Heart left ventricle (tissue), 16 donors: ENCODE measurements at regions not wholly inside any gene's neighbourhood (a gene's known extent, or its start where the extent isn't known, plus 50 kb on each side); places are given as distances from the start of the nearest gene placed in this dataset.

Experiments used
- ATAC-seq, 4 donors: fragments of 200-7000 bp; cut with Tn5 transposase; one replicate each; pipeline ENCODE4 v1.9.1; 2020 to 2022; ENCODE audit warnings: moderate library complexity in 4 of 4, mild to moderate bottlenecking in 3 of 4, moderate number of reproducible peaks in 1 of 4
- DNase-seq, 5 donors: peaks; one replicate each; pipeline ENCODE4 v3.0.0-alpha.2; 2020
- H3K27ac ChIP-seq, 12 donors: fragments of 200-600 bp; sonication (generic) in 4 of 12; one replicate each; pipeline versions ENCODE4 v1.5.0 to v1.8.0; 2016 to 2022; ENCODE audit warnings: mild to moderate bottlenecking in 2 of 12
- H3K27me3 ChIP-seq, 9 donors: fragments of 200-600 bp; sonication (generic) in 2 of 9; one replicate each; pipeline versions ENCODE4 v1.5.1 to v1.8.0; 2016 to 2022; ENCODE audit warnings: mild to moderate bottlenecking in 3 of 9
- H3K36me3 ChIP-seq, 9 donors: fragments of 200-600 bp; sonication (generic) in 2 of 9; one replicate each; pipeline versions ENCODE4 v1.5.0 to v1.8.0; 2018 to 2022; ENCODE audit warnings: mild to moderate bottlenecking in 2 of 9
- H3K4me1 ChIP-seq, 12 donors: fragments of 200-600 bp; sonication (generic) in 4 of 12; one replicate each; pipeline versions ENCODE4 v1.5.0 to v1.8.0; 2016 to 2022; ENCODE audit warnings: mild to moderate bottlenecking in 3 of 12
- H3K4me3 ChIP-seq, 12 donors: fragments of 200-600 bp; sonication (generic) in 4 of 12; one replicate each; pipeline versions ENCODE4 v1.5.0 to v1.8.0; 2017 to 2022; ENCODE audit warnings: mild to moderate bottlenecking in 9 of 12, moderate library complexity in 4 of 12
- H3K9me3 ChIP-seq, 12 donors: fragments of 200-600 bp; sonication (generic) in 4 of 12; one replicate each; pipeline versions ENCODE4 v1.5.0 to v1.8.0; 2016 to 2022; ENCODE audit warnings: mild to moderate bottlenecking in 1 of 12
- POLR2A ChIP-seq, 2 donors: fragments of 450-650 bp; IDR thresholded peaks; one replicate each; pipeline ENCODE4 v1.6.1; 2017; ENCODE audit warnings: antibody characterized with exemption in 2 of 2, mild to moderate bottlenecking in 2 of 2, moderate library complexity in 2 of 2
- WGBS, 4 donors: extraction: QIAGEN DNeasy Blood & Tissue Kit in 2 of 4; methylation state at CpG; one replicate each; pipeline versions ENCODE4 v1.1.5 to v1.1.7; 2013 to 2018; 5-methylcytosine and 5-hydroxymethylcytosine counted together
- intact Hi-C, 10 donors: fragments of 100-400 bp; cut with DNase I; formaldehyde crosslinking; loops; one replicate each; pipeline versions ENCODE4 v1.11.1 to v1.14.2; 2022
- TF ChIP-seq, protein P1 (sequence below), 12 donors: fragments of 200-600 bp; sonication (generic) in 4 of 12; IDR thresholded peaks; one replicate each; pipeline versions ENCODE4 v1.5.0 to v1.8.0; 2018 to 2022; ENCODE audit warnings: antibody characterized with exemption in 12 of 12, mild to moderate bottlenecking in 5 of 12
- donor health status: ischemic (EF 13 %, LVEDD 7.1; RV severe dilation, severe dysfunction).
- donor health status: healthy with polysubstance abuse.
- donor health status: DM: no; HTN: yes; CAD: no.
- donor health status: DM: no; HTN: no; CAD: no.
- donor health status: ischemic (EF 25% LVEDD 6.9; RV normal size, moderate dysfunction).
- donor health status: ischemic (EF 25% LVEDD 5.7; RV mildly dilated, moderate dysfunction).
- donor health status: healthy.
- donor health status: DM: yes; HTN: yes; CAD: no.
- donor health status: ischemic (EF 35%, LVEDD 5.7; RV mildly dilated, moderate dysfunction).
- donor health status: nonischemic (EF 11% LVEDD 7.7; RV severe dilation, severe dysfunction).
- donor health status: DM: yes; HTN: yes; CAD: no.
- donor health status: PGD.
- donor health status: ischemic (EF 29% LVEDD 5.4; RV normal size, mild dysfunction).
- donor health status: nonischemic (EF 23%, LVEDD 6.1; RV moderate dilation, normal function).

DNA sequence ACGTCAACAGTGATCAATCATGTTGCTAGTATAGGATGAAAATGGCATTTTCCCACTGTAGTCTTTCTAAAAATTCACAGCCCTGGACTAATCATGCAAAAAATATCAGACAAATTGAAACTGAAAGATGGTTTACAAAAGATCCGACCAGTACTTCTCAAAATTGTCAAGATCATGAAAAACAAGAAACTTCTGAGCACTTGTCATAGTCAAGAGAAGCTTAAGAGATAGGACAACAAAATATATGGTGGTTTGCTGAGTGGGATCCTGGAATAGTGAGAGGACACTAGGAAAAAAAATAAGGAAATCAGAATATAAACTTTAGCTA is 101.1 kb downstream of the NAA11 start:
- H3K4me1 ChIP-seq: peaks cover 0 to 4% (median 0%) of the 10 kb centered on the region in 12 donors
- H3K27ac ChIP-seq: no peak overlapping the region
- no peaks in the 10 kb centered on the region for H3K9me3 ChIP-seq
- H3K4me3 ChIP-seq: no peak overlapping the region
- no peak for ATAC-seq
- no peaks in the 10 kb centered on the region for H3K36me3 ChIP-seq
- intact Hi-C loops: no loop called here
- TF ChIP-seq POLR2A (IDR thresholded peaks at IDR 0.05): no peak
- TF ChIP-seq, protein P1, sequence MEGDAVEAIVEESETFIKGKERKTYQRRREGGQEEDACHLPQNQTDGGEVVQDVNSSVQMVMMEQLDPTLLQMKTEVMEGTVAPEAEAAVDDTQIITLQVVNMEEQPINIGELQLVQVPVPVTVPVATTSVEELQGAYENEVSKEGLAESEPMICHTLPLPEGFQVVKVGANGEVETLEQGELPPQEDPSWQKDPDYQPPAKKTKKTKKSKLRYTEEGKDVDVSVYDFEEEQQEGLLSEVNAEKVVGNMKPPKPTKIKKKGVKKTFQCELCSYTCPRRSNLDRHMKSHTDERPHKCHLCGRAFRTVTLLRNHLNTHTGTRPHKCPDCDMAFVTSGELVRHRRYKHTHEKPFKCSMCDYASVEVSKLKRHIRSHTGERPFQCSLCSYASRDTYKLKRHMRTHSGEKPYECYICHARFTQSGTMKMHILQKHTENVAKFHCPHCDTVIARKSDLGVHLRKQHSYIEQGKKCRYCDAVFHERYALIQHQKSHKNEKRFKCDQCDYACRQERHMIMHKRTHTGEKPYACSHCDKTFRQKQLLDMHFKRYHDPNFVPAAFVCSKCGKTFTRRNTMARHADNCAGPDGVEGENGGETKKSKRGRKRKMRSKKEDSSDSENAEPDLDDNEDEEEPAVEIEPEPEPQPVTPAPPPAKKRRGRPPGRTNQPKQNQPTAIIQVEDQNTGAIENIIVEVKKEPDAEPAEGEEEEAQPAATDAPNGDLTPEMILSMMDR (IDR thresholded peaks at IDR 0.05): no peak
- DNase-seq: no peak
- WGBS, 4 donors: 83 to 88% (median 86%) methylated on average over 2 of the region's 2 CpGs
- H3K27me3 ChIP-seq: no peaks in the 10 kb centered on the region

DNA sequence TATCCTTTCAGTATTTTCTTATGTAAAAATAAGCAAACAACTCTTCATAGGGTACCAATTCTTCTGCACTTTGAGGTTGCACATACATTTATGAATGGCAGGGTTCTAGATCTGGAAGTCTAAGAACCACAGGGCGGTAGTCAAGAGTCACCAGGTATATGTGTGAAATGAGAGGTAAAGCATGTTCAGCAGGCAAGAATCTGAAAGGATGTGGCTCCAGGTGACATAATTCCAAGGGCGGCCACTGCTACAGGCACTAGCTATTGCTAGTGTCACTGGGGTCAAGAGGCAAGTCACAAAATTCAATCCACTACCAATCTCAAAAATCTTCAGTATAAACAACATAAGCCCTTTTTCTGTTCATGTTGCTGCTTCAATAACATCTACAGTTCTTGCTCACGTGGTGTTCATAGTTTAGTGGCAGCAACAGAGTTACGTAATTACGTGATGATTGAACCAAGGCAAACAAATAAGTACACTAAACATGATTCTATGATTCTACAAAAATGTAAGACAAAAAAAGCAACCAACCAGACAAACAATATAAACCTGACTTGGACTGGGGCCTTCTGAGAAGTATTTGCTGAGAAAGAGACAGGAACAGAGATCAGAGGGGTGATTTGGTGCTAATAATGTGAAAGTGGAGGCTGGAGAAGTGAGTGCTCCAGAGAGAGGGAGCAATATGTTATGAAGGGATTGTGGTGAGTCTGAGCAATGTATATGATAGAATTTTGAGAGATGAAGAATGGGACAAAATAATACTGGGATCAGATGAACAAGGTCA is 101.7 kb downstream of the NAA11 start:
- WGBS, 4 donors: 90 to 95% (median 92%) methylated on average over 5 of the region's 5 CpGs
- H3K27me3 ChIP-seq: no peaks in the 10 kb centered on the region
- ATAC-seq (no peak), DNase-seq (no peak)
- no peak overlapping the region for H3K27ac ChIP-seq
- no peak overlapping the region for H3K4me3 ChIP-seq
- no peak for TF ChIP-seq POLR2A (IDR thresholded peaks at IDR 0.05)
- TF ChIP-seq, protein P1 (IDR thresholded peaks at IDR 0.05): no peak
- H3K9me3 ChIP-seq: no peaks in the 10 kb centered on the region
- H3K36me3 ChIP-seq: no peaks in the 10 kb centered on the region
- peaks cover 0 to 4% (median 0%) of the 10 kb centered on the region in 12 donors for H3K4me1 ChIP-seq
- intact Hi-C loops: no loop called here

DNA sequence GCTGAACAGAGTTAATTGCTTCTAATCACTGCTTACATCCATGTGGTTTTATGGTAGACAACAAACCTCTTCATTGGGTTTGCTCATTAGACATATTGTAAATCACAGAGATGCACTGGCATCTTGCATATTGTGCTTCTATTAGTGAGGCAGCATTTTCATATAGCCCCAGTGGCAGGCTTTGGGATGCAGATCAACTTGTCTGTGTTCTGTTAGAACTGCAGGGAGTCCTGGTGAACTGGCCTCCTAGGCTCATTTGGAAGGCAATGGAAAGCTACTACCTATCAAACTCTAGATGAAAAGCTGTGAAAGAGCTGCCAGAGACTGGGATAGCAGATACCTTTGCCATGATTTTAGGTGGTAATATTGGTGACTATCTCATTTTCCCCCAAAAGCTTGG is 108.8 kb downstream of the NAA11 start:
- Histone ChIP-seq H3K27ac (no peak overlapping the region), H3K9me3 (no peaks in the 10 kb centered on the region), H3K4me1 (no peaks in the 10 kb centered on the region), H3K36me3 (no peaks in the 10 kb centered on the region), H3K4me3 (no peak overlapping the region), H3K27me3 (no peaks in the 10 kb centered on the region)
- intact Hi-C loops: no loop called here
- ATAC-seq (no peak), DNase-seq (no peak)
- TF ChIP-seq POLR2A (IDR thresholded peaks at IDR 0.05): no peak
- TF ChIP-seq, protein P1 (IDR thresholded peaks at IDR 0.05): no peak

DNA sequence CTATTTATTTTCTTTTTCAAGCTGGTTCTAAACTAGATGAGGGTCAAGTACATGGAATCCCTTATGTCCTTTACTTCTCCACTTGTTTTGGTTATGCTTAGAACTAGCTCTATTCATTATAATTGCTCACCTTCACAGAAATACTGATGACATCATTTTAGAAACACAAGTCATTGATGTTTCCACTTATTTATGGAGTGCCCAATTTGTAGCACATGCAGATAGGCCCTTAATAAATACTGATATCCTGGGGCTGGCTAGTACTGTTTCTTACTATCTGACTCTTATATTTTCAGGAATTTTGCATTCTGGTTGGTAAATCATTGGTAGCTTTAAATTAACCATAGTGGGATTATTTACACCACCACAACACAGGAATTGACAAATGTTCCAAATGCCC is 112.2 kb downstream of the NAA11 start:
- no peaks in the 10 kb centered on the region for H3K27me3 ChIP-seq
- peaks cover 0 to 4% (median 0%) of the 10 kb centered on the region in 12 donors for H3K4me1 ChIP-seq
- intact Hi-C loops: no loop called here
- ATAC-seq (no peak), DNase-seq (no peak)
- H3K27ac ChIP-seq: no peak overlapping the region
- no peaks in the 10 kb centered on the region for H3K36me3 ChIP-seq
- TF ChIP-seq, protein P1 (IDR thresholded peaks at IDR 0.05): no peak
- no peak for TF ChIP-seq POLR2A (IDR thresholded peaks at IDR 0.05)
- H3K4me3 ChIP-seq: no peak overlapping the region
- H3K9me3 ChIP-seq: no peaks in the 10 kb centered on the region
